ENCODE measurements at regions not wholly inside any gene's neighbourhood (a gene's known extent, or its start where the extent isn't known, plus 50 kb on each side); places are given as distances from the start of the nearest gene placed in this dataset.
A peak's percentile ranks its signal among the peaks of the same experiment; 100 is the strongest.
"Not testable (repeated sequence)": the region's sequence is repeated elsewhere in the genome, so short reads cannot be mapped to it uniquely, and the experiment has no call there.

GRCh38 chr3:178217479-178217878 lies 318.8 kb upstream of the KCNMB2 start:
- Histone ChIP-seq H3K27me3 (ENCODE audit: insufficient read depth, low read length) (no peaks in the 10 kb centered on the region), H3K9me3 (ENCODE audit: insufficient read depth, low read depth, low read length) (no peaks in the 10 kb centered on the region), H3K9ac (ENCODE audit: low read depth, low read length) (no peak overlapping the region), H3K27ac (ENCODE audit: low read depth, low read length) (no peak overlapping the region), H3K4me1 (ENCODE audit: insufficient read depth, low read length) (no peaks in the 10 kb centered on the region), H3K36me3 (ENCODE audit: insufficient read depth, low read length) (no peaks in the 10 kb centered on the region), H3K4me3 (ENCODE audit: low read length) (no peak overlapping the region)
- WGBS, result 97% methylated on average over 2 of the region's 2 CpGs

GRCh38 chr3:178218231-178218630 lies 318.0 kb upstream of the KCNMB2 start:
- Histone ChIP-seq H3K9me3 (ENCODE audit: insufficient read depth, low read depth, low read length) (no peaks in the 10 kb centered on the region), H3K27ac (ENCODE audit: low read depth, low read length) (no peak overlapping the region), H3K4me1 (ENCODE audit: insufficient read depth, low read length) (no peaks in the 10 kb centered on the region), H3K9ac (ENCODE audit: low read depth, low read length) (no peak overlapping the region), H3K27me3 (ENCODE audit: insufficient read depth, low read length) (no peaks in the 10 kb centered on the region), H3K4me3 (ENCODE audit: low read length) (no peak overlapping the region), H3K36me3 (ENCODE audit: insufficient read depth, low read length) (no peaks in the 10 kb centered on the region)

- not testable (repeated sequence) for H3K9ac ChIP-seq (ENCODE audit: low read depth, low read length); H3K4me1 ChIP-seq (ENCODE audit: insufficient read depth, low read length); H3K27me3 ChIP-seq (ENCODE audit: insufficient read depth, low read length); H3K27ac ChIP-seq (ENCODE audit: low read depth, low read length); H3K4me3 ChIP-seq (ENCODE audit: low read length); H3K9me3 ChIP-seq (ENCODE audit: insufficient read depth, low read depth, low read length); H3K36me3 ChIP-seq (ENCODE audit: insufficient read depth, low read length)
- WGBS, result 98% methylated on average over 3 of the region's 4 CpGs
Measured at GRCh38 chr3:178219661-178220060, 316.6 kb upstream of the KCNMB2 start.

- Histone ChIP-seq H3K9me3 (ENCODE audit: insufficient read depth, low read depth, low read length) (0 out of 2 replicates have a peak, but pooled peaks cover 3% of the 10 kb centered on the region), H3K4me3 (ENCODE audit: low read length) (no peak overlapping the region), H3K4me1 (ENCODE audit: insufficient read depth, low read length) (no peaks in the 10 kb centered on the region), H3K9ac (ENCODE audit: low read depth, low read length) (no peak overlapping the region), H3K27me3 (ENCODE audit: insufficient read depth, low read length) (no peaks in the 10 kb centered on the region), H3K27ac (ENCODE audit: low read depth, low read length) (no peak overlapping the region), H3K36me3 (ENCODE audit: insufficient read depth, low read length) (no peaks in the 10 kb centered on the region)
Measured at GRCh38 chr3:178223876-178224275, 312.4 kb upstream of the KCNMB2 start.

- H3K9ac ChIP-seq (ENCODE audit: low read depth, low read length), result no peak overlapping the region
- H3K36me3 ChIP-seq (ENCODE audit: insufficient read depth, low read length), result no peaks in the 10 kb centered on the region
- no CpG with 5 or more reads among the region's 2 CpGs for WGBS
- H3K9me3 ChIP-seq (ENCODE audit: insufficient read depth, low read depth, low read length), result peaks cover 17% of the 10 kb centered on the region; the same call in 1 of the 2 replicates
- H3K4me3 ChIP-seq (ENCODE audit: low read length), result no peak overlapping the region
- H3K27ac ChIP-seq (ENCODE audit: low read depth, low read length), result no peak overlapping the region
- H3K27me3 ChIP-seq (ENCODE audit: insufficient read depth, low read length), result no peaks in the 10 kb centered on the region
- no peaks in the 10 kb centered on the region for H3K4me1 ChIP-seq (ENCODE audit: insufficient read depth, low read length)
Measured at GRCh38 chr3:178226094-178226493, 310.1 kb upstream of the KCNMB2 start.

GRCh38 chr3:178231645-178232044 lies 304.6 kb upstream of the KCNMB2 start:
- peaks cover 15% of the 10 kb centered on the region for H3K4me1 ChIP-seq (ENCODE audit: insufficient read depth, low read length)
- no peak overlapping the region for H3K27ac ChIP-seq (ENCODE audit: low read depth, low read length)
- H3K9me3 ChIP-seq (ENCODE audit: insufficient read depth, low read depth, low read length), result peaks cover 17% of the 10 kb centered on the region; the same call in 1 of the 2 replicates
- no peaks in the 10 kb centered on the region for H3K27me3 ChIP-seq (ENCODE audit: insufficient read depth, low read length)
- WGBS, result 100% methylated on average over 1 of the region's 3 CpGs
- no peak overlapping the region for H3K9ac ChIP-seq (ENCODE audit: low read depth, low read length)
- H3K36me3 ChIP-seq (ENCODE audit: insufficient read depth, low read length), result no peaks in the 10 kb centered on the region
- no peak overlapping the region for H3K4me3 ChIP-seq (ENCODE audit: low read length)

- Histone ChIP-seq H3K36me3 (ENCODE audit: insufficient read depth, low read length) (no peaks in the 10 kb centered on the region), H3K4me1 (ENCODE audit: insufficient read depth, low read length) (peaks cover 34% of the 10 kb centered on the region), H3K4me3 (ENCODE audit: low read length) (no peak overlapping the region), H3K9ac (ENCODE audit: low read depth, low read length) (no peak overlapping the region), H3K27ac (ENCODE audit: low read depth, low read length) (no peak overlapping the region), H3K9me3 (ENCODE audit: insufficient read depth, low read depth, low read length) (peaks cover 17% of the 10 kb centered on the region; the same call in 1 of the 2 replicates), H3K27me3 (ENCODE audit: insufficient read depth, low read length) (no peaks in the 10 kb centered on the region)
- WGBS, result 95% methylated on average over 5 of the region's 5 CpGs
Measured at GRCh38 chr3:178233371-178234071, 302.7 kb upstream of the KCNMB2 start.

GRCh38 chr3:178236555-178237277 lies 299.5 kb upstream of the KCNMB2 start:
- H3K4me3 ChIP-seq (ENCODE audit: low read length), result no peak overlapping the region
- no peaks in the 10 kb centered on the region for H3K27me3 ChIP-seq (ENCODE audit: insufficient read depth, low read length)
- peak overlapping the region; percentile 90 for H3K27ac ChIP-seq (ENCODE audit: low read depth, low read length)
- no peaks in the 10 kb centered on the region for H3K36me3 ChIP-seq (ENCODE audit: insufficient read depth, low read length)
- H3K9ac ChIP-seq (ENCODE audit: low read depth, low read length), result no peak overlapping the region
- peaks cover 43% of the 10 kb centered on the region for H3K4me1 ChIP-seq (ENCODE audit: insufficient read depth, low read length)
- WGBS, result 92% methylated on average over 4 of the region's 5 CpGs
- 0 out of 2 replicates have a peak, but pooled peaks cover 4% of the 10 kb centered on the region for H3K9me3 ChIP-seq (ENCODE audit: insufficient read depth, low read depth, low read length)

- Histone ChIP-seq H3K4me3 (ENCODE audit: low read length) (no peak overlapping the region), H3K27ac (ENCODE audit: low read depth, low read length) (peak overlapping the region; percentile 90), H3K27me3 (ENCODE audit: insufficient read depth, low read length) (no peaks in the 10 kb centered on the region), H3K9me3 (ENCODE audit: insufficient read depth, low read depth, low read length) (0 out of 2 replicates have a peak, but pooled peaks cover 4% of the 10 kb centered on the region), H3K36me3 (ENCODE audit: insufficient read depth, low read length) (no peaks in the 10 kb centered on the region), H3K9ac (ENCODE audit: low read depth, low read length) (no peak overlapping the region), H3K4me1 (ENCODE audit: insufficient read depth, low read length) (peaks cover 43% of the 10 kb centered on the region)
Measured at GRCh38 chr3:178238179-178238578, 298.1 kb upstream of the KCNMB2 start.

GRCh38 chr3:178244733-178245709 lies 291.2 kb upstream of the KCNMB2 start:
- WGBS, result 92% methylated on average over 8 of the region's 11 CpGs
- Histone ChIP-seq H3K36me3 (ENCODE audit: insufficient read depth, low read length) (no peaks in the 10 kb centered on the region), H3K27me3 (ENCODE audit: insufficient read depth, low read length) (no peaks in the 10 kb centered on the region), H3K9ac (ENCODE audit: low read depth, low read length) (no peak overlapping the region), H3K4me1 (ENCODE audit: insufficient read depth, low read length) (no peaks in the 10 kb centered on the region), H3K27ac (ENCODE audit: low read depth, low read length) (no peak overlapping the region), H3K4me3 (ENCODE audit: low read length) (no peak overlapping the region), H3K9me3 (ENCODE audit: insufficient read depth, low read depth, low read length) (0 out of 2 replicates have a peak, but pooled peaks cover under 1% of the 10 kb centered on the region)

GRCh38 chr3:178246004-178246403 lies 290.2 kb upstream of the KCNMB2 start:
- no peak overlapping the region for H3K4me3 ChIP-seq (ENCODE audit: low read length)
- no peaks in the 10 kb centered on the region for H3K27me3 ChIP-seq (ENCODE audit: insufficient read depth, low read length)
- H3K9me3 ChIP-seq (ENCODE audit: insufficient read depth, low read depth, low read length), result no peaks in the 10 kb centered on the region
- no peak overlapping the region for H3K27ac ChIP-seq (ENCODE audit: low read depth, low read length)
- no peak overlapping the region for H3K9ac ChIP-seq (ENCODE audit: low read depth, low read length)
- H3K4me1 ChIP-seq (ENCODE audit: insufficient read depth, low read length), result no peaks in the 10 kb centered on the region
- 97% methylated on average over 3 of the region's 3 CpGs for WGBS
- no peaks in the 10 kb centered on the region for H3K36me3 ChIP-seq (ENCODE audit: insufficient read depth, low read length)

Measured in HUES64 (cell line).